Gastroesophageal sphincter (tissue), 2 donors: ENCODE measurements at regions not wholly inside any gene's neighbourhood (a gene's known extent, or its start where the extent isn't known, plus 50 kb on each side); places are given as distances from the start of the nearest gene placed in this dataset.

Source experiments
- POLR2A ChIP-seq, 2 donors: fragments of 450-650 bp; IDR thresholded peaks; one replicate each; pipeline ENCODE4 v1.6.1; 2017; ENCODE audit warnings: antibody characterized with exemption in 2 of 2, mild to moderate bottlenecking in 2 of 2, moderate library complexity in 1 of 2
- POLR2AphosphoS5 ChIP-seq: sonication (generic); formaldehyde crosslinking; IDR thresholded peaks from one replicate; pipeline ENCODE4 v1.6.1; 2017; ENCODE audit warnings: antibody characterized with exemption

GRCh38 chr15:58308742-58309355, 122.9 kb upstream of the LIPC start:
- no peak for TF ChIP-seq POLR2AphosphoS5
- TF ChIP-seq POLR2A (IDR thresholded peaks at IDR 0.05): no peak
